ENCODE measurements at regions not wholly inside any gene's neighbourhood (a gene's known extent, or its start where the extent isn't known, plus 50 kb on each side); places are given as distances from the start of the nearest gene placed in this dataset. TPM values are rescaled to one million over a fixed set of nuclear protein-coding genes. Genes with fewer than 3 reads are reported as not detected.

DNA sequence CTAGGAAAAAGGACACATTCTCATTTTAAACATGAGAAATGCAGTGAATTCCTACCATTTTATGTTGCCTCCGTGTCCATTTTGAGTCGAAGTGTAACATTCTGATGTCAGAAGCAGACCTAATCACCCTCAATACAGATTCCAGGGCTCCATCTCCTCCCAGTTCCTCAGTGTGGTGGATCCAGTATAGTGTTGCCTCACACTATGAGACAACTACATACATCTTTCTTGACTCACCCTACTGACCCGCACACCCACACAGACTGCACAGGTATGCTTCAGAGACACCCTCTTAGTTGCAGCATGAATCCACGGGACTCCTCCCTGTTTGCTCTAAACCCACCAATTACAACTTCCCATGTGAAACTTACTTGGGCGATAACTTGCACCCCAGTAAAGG is 564.9 kb downstream of the SEMA5A start:
- ChIA-PET CTCF (ENCODE audit: unreplicated experiment) (no interaction called here), POLR2A (interaction anchor here (0.7 kb wide), 1 partner anchor 17 kb away, joined by 3 read pairs; no protein-coding TSS in a partner anchor)
- DNase-seq (ENCODE audit: low spot score): no peak
- no TSS peak for BruUV-seq (replicated peaks)
- Histone ChIP-seq H3K4me1 (ENCODE audit: insufficient read depth, low read length, poor library complexity, severe bottlenecking) (no peaks in the 10 kb centered on the region), H2AFZ (ENCODE audit: low read length) (no peak overlapping the region), H3K4me3 (ENCODE audit: low read depth, low read length, poor library complexity, severe bottlenecking) (no peak overlapping the region), H3K36me3 (ENCODE audit: insufficient read depth, low read length) (no peaks in the 10 kb centered on the region), H4K20me1 (ENCODE audit: insufficient read depth, low read length) (no peaks in the 10 kb centered on the region), H3K27ac (ENCODE audit: low read depth, low read length, poor library complexity, severe bottlenecking) (no peak overlapping the region), H3K9me2 (ENCODE audit: insufficient read depth, low read length) (no peaks in the 10 kb centered on the region), H3K4me2 (ENCODE audit: low read length) (no peak overlapping the region), H3K79me2 (ENCODE audit: insufficient read depth, low read depth, low read length) (no peaks in the 10 kb centered on the region), H3K9me3 (ENCODE audit: low read length) (no peaks in the 10 kb centered on the region)
- intact Hi-C loops (cut with micrococcal nuclease; ENCODE audit: unreplicated experiment): no loop called here
- TF ChIP-seq EZH2phosphoT487 (IDR thresholded peaks at IDR 0.05; ENCODE audit: borderline replicate concordance, low read depth, low read length): no peak
- TF ChIP-seq, protein P1, sequence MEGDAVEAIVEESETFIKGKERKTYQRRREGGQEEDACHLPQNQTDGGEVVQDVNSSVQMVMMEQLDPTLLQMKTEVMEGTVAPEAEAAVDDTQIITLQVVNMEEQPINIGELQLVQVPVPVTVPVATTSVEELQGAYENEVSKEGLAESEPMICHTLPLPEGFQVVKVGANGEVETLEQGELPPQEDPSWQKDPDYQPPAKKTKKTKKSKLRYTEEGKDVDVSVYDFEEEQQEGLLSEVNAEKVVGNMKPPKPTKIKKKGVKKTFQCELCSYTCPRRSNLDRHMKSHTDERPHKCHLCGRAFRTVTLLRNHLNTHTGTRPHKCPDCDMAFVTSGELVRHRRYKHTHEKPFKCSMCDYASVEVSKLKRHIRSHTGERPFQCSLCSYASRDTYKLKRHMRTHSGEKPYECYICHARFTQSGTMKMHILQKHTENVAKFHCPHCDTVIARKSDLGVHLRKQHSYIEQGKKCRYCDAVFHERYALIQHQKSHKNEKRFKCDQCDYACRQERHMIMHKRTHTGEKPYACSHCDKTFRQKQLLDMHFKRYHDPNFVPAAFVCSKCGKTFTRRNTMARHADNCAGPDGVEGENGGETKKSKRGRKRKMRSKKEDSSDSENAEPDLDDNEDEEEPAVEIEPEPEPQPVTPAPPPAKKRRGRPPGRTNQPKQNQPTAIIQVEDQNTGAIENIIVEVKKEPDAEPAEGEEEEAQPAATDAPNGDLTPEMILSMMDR (conservative IDR thresholded peaks at IDR 0.05; ENCODE audit: low read length): no peak

DNA sequence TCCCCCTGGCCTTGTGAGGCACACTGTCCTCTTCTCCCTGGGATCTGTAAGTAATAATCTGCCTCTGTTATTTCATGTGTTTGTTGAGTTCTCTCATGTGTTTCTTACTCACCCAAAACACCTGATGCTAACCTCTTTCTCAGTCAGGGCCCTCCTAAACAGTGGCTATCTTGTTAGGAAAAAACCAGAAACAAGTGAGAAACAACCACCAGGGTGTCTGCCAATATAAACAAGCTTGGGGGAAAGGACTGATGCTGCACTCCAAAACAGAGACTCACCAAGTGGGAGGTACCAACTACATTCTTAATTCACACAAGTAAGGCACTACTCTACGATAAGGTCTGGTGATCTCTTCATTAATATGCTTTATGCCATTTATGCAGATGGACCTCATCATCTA is 564.4 kb downstream of the SEMA5A start:
- Histone ChIP-seq H3K4me2 (ENCODE audit: low read length) (no peak overlapping the region), H3K9me3 (ENCODE audit: low read length) (no peaks in the 10 kb centered on the region), H3K4me3 (ENCODE audit: low read depth, low read length, poor library complexity, severe bottlenecking) (no peak overlapping the region), H4K20me1 (ENCODE audit: insufficient read depth, low read length) (no peaks in the 10 kb centered on the region), H3K9me2 (ENCODE audit: insufficient read depth, low read length) (no peaks in the 10 kb centered on the region), H3K27ac (ENCODE audit: low read depth, low read length, poor library complexity, severe bottlenecking) (no peak overlapping the region), H2AFZ (ENCODE audit: low read length) (no peak overlapping the region), H3K79me2 (ENCODE audit: insufficient read depth, low read depth, low read length) (no peaks in the 10 kb centered on the region), H3K36me3 (ENCODE audit: insufficient read depth, low read length) (no peaks in the 10 kb centered on the region), H3K4me1 (ENCODE audit: insufficient read depth, low read length, poor library complexity, severe bottlenecking) (no peaks in the 10 kb centered on the region)
- intact Hi-C loops (cut with micrococcal nuclease; ENCODE audit: unreplicated experiment): no loop called here
- POLR2A ChIA-PET: no interaction called here
- CTCF ChIA-PET (ENCODE audit: unreplicated experiment): no interaction called here
- BruUV-seq (replicated peaks): no TSS peak
- no peak for DNase-seq (ENCODE audit: low spot score)
- TF ChIP-seq, protein P1 (conservative IDR thresholded peaks at IDR 0.05; ENCODE audit: low read length): no peak
- TF ChIP-seq EZH2phosphoT487 (IDR thresholded peaks at IDR 0.05; ENCODE audit: borderline replicate concordance, low read depth, low read length): no peak

DNA sequence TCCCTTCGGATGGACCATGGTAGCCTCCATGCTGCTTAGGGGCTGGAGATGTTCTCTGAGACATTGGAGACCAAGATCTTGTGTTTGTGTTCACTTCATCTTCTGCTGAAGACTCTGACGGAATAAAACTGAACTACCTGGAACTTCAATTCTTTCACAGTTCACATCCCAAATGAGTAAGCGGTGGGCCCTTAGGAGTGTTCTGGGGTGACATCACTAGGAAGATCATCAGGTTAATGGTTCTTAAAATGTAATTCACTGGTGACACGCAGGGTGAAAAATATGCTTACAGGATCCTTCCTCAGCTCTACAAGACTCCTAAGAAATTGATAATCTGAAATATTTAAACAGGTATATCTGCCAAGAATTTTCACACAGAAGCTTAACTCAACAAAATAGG is 561.5 kb downstream of the SEMA5A start:
- BruUV-seq (replicated peaks): no TSS peak

More for the DNA sequence above, 561.5 kb downstream of the SEMA5A start:
- Histone ChIP-seq H3K9me2 (ENCODE audit: insufficient read depth, low read length) (no peaks in the 10 kb centered on the region), H3K4me3 (ENCODE audit: low read depth, low read length, poor library complexity, severe bottlenecking) (no peak overlapping the region), H4K20me1 (ENCODE audit: insufficient read depth, low read length) (no peaks in the 10 kb centered on the region), H3K4me2 (ENCODE audit: low read length) (no peak overlapping the region), H2AFZ (ENCODE audit: low read length) (no peak overlapping the region), H3K9me3 (ENCODE audit: low read length) (no peaks in the 10 kb centered on the region), H3K27ac (ENCODE audit: low read depth, low read length, poor library complexity, severe bottlenecking) (no peak overlapping the region), H3K4me1 (ENCODE audit: insufficient read depth, low read length, poor library complexity, severe bottlenecking) (no peaks in the 10 kb centered on the region), H3K79me2 (ENCODE audit: insufficient read depth, low read depth, low read length) (no peaks in the 10 kb centered on the region), H3K36me3 (ENCODE audit: insufficient read depth, low read length) (no peaks in the 10 kb centered on the region)
- ChIA-PET POLR2A (no interaction called here), CTCF (ENCODE audit: unreplicated experiment) (no interaction called here)
- TF ChIP-seq, protein P1 (conservative IDR thresholded peaks at IDR 0.05; ENCODE audit: low read length): no peak
- TF ChIP-seq EZH2phosphoT487 (IDR thresholded peaks at IDR 0.05; ENCODE audit: borderline replicate concordance, low read depth, low read length): no peak
- DNase-seq (ENCODE audit: low spot score): no peak
- intact Hi-C loops (cut with micrococcal nuclease; ENCODE audit: unreplicated experiment): no loop called here

Small RNA genes in the stretch of these regions (small RNA-seq; reads per million reads assigned to genes)
- gene AC091895.1 (not detected), gene AC091912.1 (not detected), gene AC091912.2 (not detected), gene AC091932.2 (not detected), gene AC091932.4 (not detected), gene AC091953.1 (not detected), gene AC091953.2 (not detected), gene AC091953.3 (not detected), gene AC091953.5 (not detected), gene AC091965.3 (not detected), gene RNU1-76P (0.16 reads per million)
